IMR-90 (cell line): ENCODE measurements at regions not wholly inside any gene's neighbourhood (a gene's known extent, or its start where the extent isn't known, plus 50 kb on each side); places are given as distances from the start of the nearest gene placed in this dataset.

Experiments used
- CEBPB ChIP-seq: IDR thresholded peaks from 2 replicates; pipeline ENCODE4 v1.6.1; 2012; ENCODE audit warnings: low read depth, low read length, improper control_type of control experiment
- ELK1 ChIP-seq: fragments of 150-350 bp; IDR thresholded peaks from 2 replicates; pipeline ENCODE4 v1.6.1; 2016; ENCODE audit warnings: low read depth, mild to moderate bottlenecking, low read length, moderate library complexity, borderline replicate concordance
- FOS ChIP-seq: fragments of 150-350 bp; IDR thresholded peaks from 2 replicates; pipeline ENCODE4 v1.6.1; 2016; ENCODE audit warnings: low read depth, low read length
- MAFK ChIP-seq: IDR thresholded peaks from 2 replicates; pipeline ENCODE4 v1.6.1; 2012; ENCODE audit warnings: low read depth, low read length, improper control_type of control experiment
- MXI1 ChIP-seq: IDR thresholded peaks from 2 replicates; pipeline ENCODE4 v1.6.1; 2012; ENCODE audit warnings: low read depth, mild to moderate bottlenecking, low read length, moderate library complexity, borderline replicate concordance
- POLR2A ChIP-seq: IDR thresholded peaks from 2 replicates; pipeline ENCODE4 v1.6.1; 2012; ENCODE audit warnings: mild to moderate bottlenecking, low read depth, low read length
- RAD21 ChIP-seq: IDR thresholded peaks from 2 replicates; pipeline ENCODE4 v1.6.1; 2012; ENCODE audit warnings: low read length, improper control_type of control experiment
- RCOR1 ChIP-seq: IDR thresholded peaks from 2 replicates; pipeline ENCODE4 v1.6.1; 2012; ENCODE audit warnings: mild to moderate bottlenecking, low read length, improper control_type of control experiment; ENCODE audit not compliant: insufficient replicate concordance
- RFX5 ChIP-seq: IDR thresholded peaks from 2 replicates; pipeline ENCODE4 v1.8.0; 2012; ENCODE audit warnings: low read depth, mild to moderate bottlenecking, low read length, moderate library complexity
- TF ChIP-seq, protein P1 (sequence below): conservative IDR thresholded peaks from 2 replicates; pipeline ENCODE4 v1.5.1; 2012; ENCODE audit warnings: mild to moderate bottlenecking, low read depth, low read length, improper control_type of control experiment
- TF ChIP-seq, protein P2 (sequence below): fragments of 150-350 bp; IDR thresholded peaks from 2 replicates; pipeline ENCODE4 v1.6.1; 2017; ENCODE audit warnings: mild to moderate bottlenecking, antibody characterized with exemption, low read length, low read depth

DNA sequence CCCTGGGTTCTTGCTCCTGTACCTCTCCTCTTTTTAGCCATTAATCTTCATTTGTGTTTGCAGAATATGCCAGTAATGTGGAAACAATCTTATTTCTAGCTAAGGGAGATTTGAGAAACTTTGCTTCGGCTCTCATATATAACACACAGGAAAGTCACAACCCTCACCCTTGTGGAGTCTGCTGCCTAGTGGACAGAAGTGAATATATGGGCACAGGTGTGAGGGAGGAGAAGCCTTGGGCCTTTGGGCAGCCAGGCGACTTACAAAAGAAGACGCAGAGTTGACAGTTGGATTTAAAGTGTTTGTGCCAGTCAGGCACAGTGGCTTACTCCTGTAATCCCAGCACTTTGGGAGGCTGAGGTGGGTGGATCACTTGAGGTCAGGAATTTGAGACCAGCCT lies 181.8 kb upstream of the TBL1XR1 start:
- TF ChIP-seq, protein P1, sequence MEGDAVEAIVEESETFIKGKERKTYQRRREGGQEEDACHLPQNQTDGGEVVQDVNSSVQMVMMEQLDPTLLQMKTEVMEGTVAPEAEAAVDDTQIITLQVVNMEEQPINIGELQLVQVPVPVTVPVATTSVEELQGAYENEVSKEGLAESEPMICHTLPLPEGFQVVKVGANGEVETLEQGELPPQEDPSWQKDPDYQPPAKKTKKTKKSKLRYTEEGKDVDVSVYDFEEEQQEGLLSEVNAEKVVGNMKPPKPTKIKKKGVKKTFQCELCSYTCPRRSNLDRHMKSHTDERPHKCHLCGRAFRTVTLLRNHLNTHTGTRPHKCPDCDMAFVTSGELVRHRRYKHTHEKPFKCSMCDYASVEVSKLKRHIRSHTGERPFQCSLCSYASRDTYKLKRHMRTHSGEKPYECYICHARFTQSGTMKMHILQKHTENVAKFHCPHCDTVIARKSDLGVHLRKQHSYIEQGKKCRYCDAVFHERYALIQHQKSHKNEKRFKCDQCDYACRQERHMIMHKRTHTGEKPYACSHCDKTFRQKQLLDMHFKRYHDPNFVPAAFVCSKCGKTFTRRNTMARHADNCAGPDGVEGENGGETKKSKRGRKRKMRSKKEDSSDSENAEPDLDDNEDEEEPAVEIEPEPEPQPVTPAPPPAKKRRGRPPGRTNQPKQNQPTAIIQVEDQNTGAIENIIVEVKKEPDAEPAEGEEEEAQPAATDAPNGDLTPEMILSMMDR, result no peak
- TF ChIP-seq POLR2A (no peak), RAD21 (no peak), FOS (no peak), MXI1 (no peak), CEBPB (no peak), MAFK (no peak), RFX5 (no peak), ELK1 (no peak), RCOR1 (no peak)
- TF ChIP-seq, protein P2, sequence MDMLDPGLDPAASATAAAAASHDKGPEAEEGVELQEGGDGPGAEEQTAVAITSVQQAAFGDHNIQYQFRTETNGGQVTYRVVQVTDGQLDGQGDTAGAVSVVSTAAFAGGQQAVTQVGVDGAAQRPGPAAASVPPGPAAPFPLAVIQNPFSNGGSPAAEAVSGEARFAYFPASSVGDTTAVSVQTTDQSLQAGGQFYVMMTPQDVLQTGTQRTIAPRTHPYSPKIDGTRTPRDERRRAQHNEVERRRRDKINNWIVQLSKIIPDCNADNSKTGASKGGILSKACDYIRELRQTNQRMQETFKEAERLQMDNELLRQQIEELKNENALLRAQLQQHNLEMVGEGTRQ, result no peak
